HFF-Myc (cell line): ENCODE measurements at regions not wholly inside any gene's neighbourhood (a gene's known extent, or its start where the extent isn't known, plus 50 kb on each side); places are given as distances from the start of the nearest gene placed in this dataset.
"Not testable (repeated sequence)": the region's sequence is repeated elsewhere in the genome, so short reads cannot be mapped to it uniquely, and the experiment has no call there.

Source experiments
- DNase-seq: peaks from one replicate; pipeline ENCODE4 v3.0.0-alpha.2; 2011; ENCODE audit warnings: low read depth; ENCODE audit errors: extremely low read depth
- H3K4me3 ChIP-seq: replicated peaks from 2 replicates; pipeline ENCODE4 v1.5.1; 2011; ENCODE audit warnings: low read depth, mild to moderate bottlenecking, control low read depth, low read length
- CTCF ChIP-seq: IDR thresholded peaks from 2 replicates; pipeline ENCODE4 v1.5.1; 2012; ENCODE audit warnings: mild to moderate bottlenecking, low read depth, low read length, control low read depth; ENCODE audit errors: missing control alignments

- TF ChIP-seq CTCF = no peak
- H3K4me3 ChIP-seq = no peak overlapping the region
Observed at GRCh38 chr4:127357765-127358164, 275.0 kb upstream of the INTU start.

GRCh38 chr4:127362686-127363085 lies 270.1 kb upstream of the INTU start:
- TF ChIP-seq CTCF = no peak
- no peak for DNase-seq
- no peak overlapping the region for H3K4me3 ChIP-seq

More at GRCh38 chr4:127357765-127358164, 275.0 kb upstream of the INTU start:
- no peak for DNase-seq

GRCh38 chr4:127364397-127364796 lies 268.4 kb upstream of the INTU start:
- H3K4me3 ChIP-seq = no peak overlapping the region
- TF ChIP-seq CTCF = no peak
- DNase-seq = no peak

- DNase-seq = no peak
- H3K4me3 ChIP-seq = no peak overlapping the region
- no peak for TF ChIP-seq CTCF
Observed at GRCh38 chr4:127364911-127365310, 267.8 kb upstream of the INTU start.

GRCh38 chr4:127370604-127371003 lies 262.2 kb upstream of the INTU start:
- no peak overlapping the region for H3K4me3 ChIP-seq
- DNase-seq = no peak
- no peak for TF ChIP-seq CTCF

GRCh38 chr4:127379499-127379898 lies 253.3 kb upstream of the INTU start:
- DNase-seq = no peak
- H3K4me3 ChIP-seq = no peak overlapping the region
- TF ChIP-seq CTCF = no peak

GRCh38 chr4:127379948-127380347 lies 252.8 kb upstream of the INTU start:
- not testable (repeated sequence) for H3K4me3 ChIP-seq, DNase-seq
